ENCODE measurements at regions not wholly inside any gene's neighbourhood (a gene's known extent, or its start where the extent isn't known, plus 50 kb on each side); places are given as distances from the start of the nearest gene placed in this dataset.

DNA sequence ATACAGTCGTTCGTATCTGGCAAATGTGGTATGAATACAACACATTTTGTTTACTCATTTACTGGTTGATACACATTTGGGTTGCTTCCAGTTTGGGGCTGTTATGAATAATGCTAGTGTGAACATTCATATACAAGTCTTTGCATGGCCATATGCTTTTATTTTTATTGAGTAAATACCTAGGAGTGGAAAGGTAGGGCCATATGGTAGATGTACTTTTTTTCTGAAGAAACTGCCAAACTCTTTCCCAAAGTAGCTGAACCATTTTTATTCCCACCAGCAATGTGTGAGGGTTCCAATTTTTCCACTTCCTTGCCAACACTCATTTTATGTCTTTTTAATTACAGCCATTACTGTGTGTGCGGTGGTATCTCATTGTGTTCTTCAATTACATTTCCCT is 496.2 kb upstream of the NRXN1 start:
- DNase-seq = peak; percentile 99

DNA sequence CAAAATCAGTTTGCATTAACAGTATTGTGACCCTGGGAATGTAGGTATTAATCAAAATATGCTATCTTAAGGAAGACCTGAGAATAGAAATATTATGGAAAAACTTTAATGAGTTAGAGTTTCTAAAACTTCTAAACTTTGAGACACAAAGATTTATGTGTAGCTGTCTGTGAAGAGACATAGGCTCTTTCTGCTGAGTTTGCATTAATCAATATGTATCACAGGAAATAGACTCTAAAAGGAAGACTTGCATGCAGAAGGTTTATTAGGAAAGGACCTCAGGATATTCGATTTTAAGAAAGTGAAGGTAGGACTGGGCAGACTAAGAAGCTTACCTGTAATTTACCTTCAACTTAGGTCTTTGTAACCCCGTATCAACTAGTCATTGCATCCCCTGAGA is 494.8 kb upstream of the NRXN1 start:
- DNase-seq = no peak

DNA sequence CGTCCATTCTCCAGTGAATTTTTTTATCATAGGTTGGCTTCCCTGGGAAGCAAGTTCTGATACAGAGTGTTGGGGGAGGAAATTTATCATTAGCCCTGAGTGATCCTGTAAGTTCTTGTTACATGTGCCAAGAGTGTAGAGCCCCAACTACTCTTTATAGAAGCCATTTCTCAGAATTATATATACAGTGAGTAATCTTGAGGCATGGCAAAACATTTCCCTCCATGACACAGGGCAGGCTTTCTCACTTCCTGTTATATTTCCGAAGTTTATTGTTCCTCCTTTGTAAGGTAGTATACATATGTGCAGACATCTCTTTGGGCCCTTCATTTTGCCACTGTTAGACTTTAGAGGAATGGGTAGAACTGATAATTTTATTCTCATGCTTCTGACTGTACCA is 484.7 kb upstream of the NRXN1 start:
- DNase-seq = no peak

DNA sequence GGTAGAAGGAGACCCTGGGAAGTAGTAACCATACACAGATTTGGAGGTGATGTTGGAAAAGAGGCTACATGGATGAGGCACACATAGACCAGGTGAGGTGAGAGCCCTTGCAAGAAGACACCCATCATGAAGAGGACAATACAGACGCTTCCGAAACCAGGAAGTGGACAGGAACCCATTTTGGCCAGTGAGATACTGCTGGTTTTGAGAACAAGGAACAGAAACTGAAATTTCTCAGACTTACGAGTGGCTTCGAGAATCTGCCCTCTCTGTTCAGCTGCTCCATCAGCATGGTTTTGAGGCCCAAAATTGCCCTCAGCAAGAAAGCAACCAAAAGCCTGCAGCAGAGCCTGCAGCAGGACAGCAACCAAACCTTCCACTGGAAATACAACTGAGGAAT is 479.1 kb upstream of the NRXN1 start:
- no peak for DNase-seq

- no peak for DNase-seq
Measured at GRCh38 chr2:51510303-51510702, 478.4 kb upstream of the NRXN1 start.

DNA sequence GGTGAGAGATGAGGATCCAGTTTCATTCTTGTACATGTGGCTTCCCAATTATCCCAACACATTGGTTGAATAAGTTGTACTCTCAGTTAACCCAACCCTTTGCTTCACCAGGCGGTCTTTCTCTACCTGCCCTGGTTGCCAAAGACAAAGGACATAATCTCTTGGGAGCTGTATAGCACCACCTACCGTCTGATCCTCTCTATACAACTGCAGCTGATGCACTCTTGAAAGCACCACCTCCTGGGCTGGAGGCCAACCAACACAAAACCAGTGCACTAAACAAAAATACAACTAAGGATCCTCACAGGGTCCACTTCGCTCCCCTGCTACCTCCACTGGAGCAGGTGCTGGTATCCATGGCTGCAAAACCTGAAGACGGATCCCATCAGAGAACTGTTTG is 473.6 kb upstream of the NRXN1 start:
- DNase-seq = no peak

DNA sequence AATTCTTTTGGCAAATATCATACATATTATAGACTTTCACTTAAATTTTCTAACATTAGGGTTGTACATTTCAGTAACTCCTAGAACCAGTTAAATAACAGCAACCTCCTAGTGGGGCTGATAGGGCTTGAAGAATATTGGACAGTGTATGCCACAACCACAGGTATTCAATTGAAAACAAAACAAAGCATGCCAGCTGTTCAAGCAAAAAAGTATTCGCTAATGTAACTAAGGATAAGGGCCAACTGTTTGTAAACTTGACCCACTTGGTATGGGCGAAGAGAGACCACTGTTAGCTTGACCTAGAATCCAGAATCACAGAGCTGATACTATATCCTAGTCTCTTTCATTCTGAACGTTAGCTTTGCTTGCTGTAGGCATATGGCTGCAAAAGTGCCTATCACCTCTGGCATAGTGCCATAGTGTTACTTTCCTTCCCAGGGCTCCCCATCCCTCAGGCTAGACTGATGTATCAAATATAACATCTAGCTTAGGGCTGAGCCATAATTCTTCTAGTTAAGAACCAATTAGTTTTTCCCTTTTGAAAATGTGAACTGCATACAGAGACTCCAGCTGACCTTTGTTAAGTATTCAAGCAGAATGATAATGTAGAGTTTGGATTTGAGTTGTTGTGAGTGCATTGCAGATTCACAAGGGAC is 458.8 kb upstream of the NRXN1 start:
- DNase-seq = no peak

DNA sequence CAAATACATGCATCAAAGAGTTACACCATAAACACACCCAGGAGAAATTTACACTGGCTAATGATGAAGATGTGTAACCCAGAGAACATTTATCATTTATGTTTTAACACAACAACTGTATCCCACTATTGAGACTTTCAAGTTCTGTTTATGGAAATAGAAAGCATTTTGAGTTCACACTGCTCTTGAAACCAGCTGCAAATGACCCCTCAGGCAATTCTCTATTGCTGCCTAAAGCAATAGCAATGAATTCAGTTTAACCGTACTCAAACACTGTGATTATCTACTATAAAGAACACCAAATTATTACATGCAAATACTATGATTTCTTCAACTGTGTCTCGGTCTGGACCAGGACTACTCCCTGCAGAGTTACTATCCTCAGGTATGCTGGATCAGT is 452.7 kb upstream of the NRXN1 start:
- DNase-seq = no peak

GRCh38 chr2:51483720-51484119 is 451.8 kb upstream of the NRXN1 start:
- no peak for DNase-seq

DNA sequence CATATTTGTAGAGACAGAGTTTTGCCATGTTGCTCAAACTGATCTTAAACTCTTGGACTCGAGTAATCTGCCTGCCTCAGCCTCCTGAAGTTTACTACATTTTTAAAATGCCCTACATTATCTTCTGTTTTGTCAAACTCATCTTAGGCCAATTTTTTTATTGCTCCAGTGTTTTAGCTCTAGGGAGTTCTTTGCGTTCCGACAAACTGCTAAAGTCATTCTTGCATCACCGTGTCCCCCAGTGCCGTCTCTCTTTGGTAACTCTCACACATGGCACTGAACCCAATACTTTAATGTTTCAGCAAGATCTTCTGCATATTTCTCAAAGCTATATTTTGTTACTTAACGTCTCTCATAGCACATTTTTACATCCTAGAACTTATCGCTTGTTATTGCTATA is 440.9 kb upstream of the NRXN1 start:
- DNase-seq = no peak

DNA sequence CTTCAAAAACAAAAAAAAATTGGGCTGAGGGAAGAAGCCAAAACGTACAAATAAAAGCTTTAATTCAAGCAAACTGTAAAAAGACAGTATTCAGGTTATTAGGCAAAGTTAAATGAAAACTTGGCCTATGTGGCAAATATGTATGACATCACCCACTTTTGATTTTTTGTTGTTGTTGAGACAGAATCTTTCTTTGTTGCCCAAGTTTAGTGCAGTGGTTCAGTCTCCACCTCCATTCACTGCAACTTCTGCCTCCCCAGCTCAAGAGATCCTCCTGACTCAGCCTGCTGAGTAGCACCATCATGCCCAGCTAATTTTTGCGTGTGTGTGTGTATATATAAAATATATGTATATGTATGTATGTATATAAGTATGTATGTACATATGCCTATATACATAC is 440.4 kb upstream of the NRXN1 start:
- DNase-seq = no peak

DNA sequence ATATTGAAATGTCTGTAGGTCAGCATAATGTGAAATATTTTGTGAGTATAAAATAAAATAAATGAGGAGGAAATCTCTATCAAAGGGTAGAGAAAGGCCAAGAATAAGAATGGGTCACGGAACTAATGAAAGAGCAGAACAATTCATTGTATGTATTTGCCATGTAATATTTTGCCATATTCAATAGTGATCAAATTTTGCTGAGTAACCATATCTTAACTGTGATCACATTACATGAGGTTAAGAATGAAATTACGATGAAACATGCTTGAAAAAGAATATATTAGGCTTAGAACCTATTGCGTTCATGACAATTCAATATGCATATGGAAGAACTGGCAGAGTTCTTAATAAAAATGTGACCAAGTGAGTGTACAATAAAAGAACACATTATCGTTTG is 437.2 kb upstream of the NRXN1 start:
- DNase-seq = no peak

DNA sequence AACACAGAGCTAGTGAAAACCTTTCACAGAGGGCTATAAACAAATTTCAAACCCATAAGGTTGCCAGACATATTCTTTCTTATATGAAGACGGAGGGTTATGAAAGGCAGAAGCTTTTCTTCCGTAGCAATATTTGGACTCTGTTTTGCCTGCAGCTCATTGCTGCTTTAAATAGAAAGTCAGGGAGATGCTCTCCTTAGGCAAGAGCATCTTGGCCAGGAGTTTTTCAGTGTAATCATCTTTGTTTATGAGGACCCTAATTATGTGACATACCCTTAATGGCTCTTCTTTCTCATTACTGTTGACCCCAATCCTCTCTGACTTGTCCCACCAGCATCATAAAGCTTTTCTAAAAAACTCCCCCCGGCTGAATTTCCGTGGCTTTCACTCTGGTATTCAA is 433.4 kb upstream of the NRXN1 start:
- DNase-seq = no peak

DNA sequence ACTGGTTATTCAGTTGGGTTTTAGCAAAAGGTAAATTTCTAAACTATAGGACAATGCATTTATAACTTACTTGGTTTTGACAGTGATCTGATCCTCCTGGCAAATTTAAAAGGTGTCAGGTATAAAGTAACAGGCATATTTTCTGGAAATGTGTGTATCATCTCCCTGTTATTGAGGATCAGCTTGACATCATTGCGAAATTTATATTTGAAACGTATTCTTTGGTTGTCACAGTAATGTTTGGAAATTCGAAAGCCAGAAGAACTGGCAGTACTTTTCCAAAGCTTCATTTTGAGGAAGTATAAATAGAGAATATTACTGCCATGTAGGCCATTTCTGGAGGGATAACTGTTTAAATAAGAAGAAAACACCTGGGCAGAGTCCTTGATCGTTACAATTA is 422.2 kb upstream of the NRXN1 start:
- no peak for DNase-seq

DNA sequence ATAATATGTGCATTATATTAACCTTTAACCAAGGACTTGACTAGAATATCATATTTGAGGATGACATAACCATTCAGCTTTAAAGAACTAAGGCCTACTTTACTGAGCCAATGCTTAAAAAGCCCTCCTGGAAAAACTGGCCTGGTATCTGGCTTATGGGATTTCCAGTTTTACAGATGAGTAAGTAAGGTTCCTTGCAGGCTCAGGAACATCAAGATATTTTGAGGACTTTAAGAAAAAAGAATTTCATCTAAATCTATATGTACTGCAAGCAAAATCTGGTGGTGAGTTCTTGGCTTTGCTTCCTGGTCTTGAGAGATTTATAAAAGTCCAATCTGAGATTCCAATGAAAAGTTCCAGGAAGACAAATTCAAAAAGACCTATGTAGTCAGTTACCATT is 417.0 kb upstream of the NRXN1 start:
- no peak for DNase-seq

GRCh38 chr2:51441786-51442185 is 409.9 kb upstream of the NRXN1 start:
- no peak for DNase-seq

GRCh38 chr2:51424418-51424817 is 392.5 kb upstream of the NRXN1 start:
- no peak for DNase-seq

- DNase-seq = no peak
Measured at GRCh38 chr2:51420511-51420910, 388.6 kb upstream of the NRXN1 start.

DNA sequence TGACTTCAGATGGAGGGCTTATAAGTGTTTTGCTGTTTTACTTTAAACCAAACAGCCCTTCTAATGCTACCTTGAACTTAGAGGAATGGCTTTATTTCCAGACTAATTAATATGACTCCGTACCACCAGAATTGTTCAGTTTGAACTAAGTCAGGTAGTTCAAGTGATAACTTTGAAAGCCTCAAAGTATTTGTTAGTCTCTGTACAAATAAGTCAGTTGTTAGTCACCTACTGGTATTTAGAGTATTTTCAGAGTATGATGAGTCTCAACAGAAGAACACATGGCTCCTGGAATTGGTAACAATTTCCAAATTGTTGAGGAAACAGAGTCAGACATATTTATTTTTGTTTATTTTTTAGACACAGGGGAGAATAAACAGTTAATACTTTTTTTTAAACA is 381.8 kb upstream of the NRXN1 start:
- no peak for DNase-seq

DNA sequence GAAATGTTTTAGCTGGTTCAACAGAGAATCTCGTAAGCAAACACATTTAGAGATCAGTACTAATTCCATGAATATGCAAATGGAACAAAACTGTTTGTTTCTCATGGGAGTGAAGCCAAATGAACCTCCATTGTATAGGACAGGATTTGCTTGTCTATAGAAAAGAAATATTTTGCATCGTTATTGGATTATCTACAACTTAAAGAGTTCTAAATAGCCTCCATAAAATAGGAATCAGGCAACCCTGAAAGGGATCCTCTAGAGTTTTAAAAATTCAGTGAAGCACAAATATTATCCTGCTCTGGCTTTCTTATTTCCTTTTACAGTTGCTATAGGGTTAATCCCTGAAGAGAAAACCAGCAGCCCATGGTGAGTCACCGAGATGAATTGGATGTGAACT is 378.4 kb upstream of the NRXN1 start:
- DNase-seq = no peak

- no peak for DNase-seq
Measured at GRCh38 chr2:51409920-51410319, 378.0 kb upstream of the NRXN1 start.

DNA sequence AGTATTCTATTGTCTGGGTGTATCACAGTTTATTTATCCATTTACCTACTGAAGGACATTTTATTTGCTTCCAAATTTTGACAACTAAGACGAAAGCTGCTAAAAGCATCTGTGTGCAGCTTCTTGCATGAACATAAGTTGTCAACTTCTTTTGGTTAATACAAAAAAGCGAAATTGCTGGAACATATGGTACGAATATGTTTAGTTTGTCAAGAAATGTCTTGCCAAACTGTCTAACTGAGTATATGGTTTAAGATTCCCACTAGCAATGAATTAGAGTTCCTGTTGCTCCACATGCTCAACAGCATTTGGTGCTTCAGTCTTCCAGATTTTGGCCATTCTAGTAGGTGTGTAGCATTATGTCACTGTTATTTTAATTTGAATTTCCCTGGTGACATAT is 372.3 kb upstream of the NRXN1 start:
- DNase-seq = no peak

GRCh38 chr2:51401546-51401945 is 369.6 kb upstream of the NRXN1 start:
- DNase-seq = no peak

DNA sequence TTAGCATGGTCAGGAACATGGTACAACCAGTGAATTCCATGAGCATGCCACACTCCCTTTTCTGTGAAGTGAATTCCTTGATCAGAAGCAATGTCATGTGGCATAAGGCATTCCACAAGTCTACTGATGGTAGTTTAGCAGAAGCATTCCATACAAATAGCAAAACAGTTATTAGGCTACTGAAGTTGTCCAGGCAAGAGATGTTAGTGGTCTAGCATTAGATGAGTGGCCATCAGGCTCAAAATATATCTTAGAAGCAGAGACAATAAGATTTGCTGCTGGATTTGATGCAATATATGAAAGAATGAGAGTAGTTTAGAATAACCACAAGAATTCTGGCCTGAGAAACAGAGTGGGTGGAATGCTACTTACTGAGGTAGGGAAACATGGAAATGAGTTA is 355.3 kb upstream of the NRXN1 start:
- DNase-seq = no peak

- no peak for DNase-seq
Measured at GRCh38 chr2:51379997-51380396, 348.1 kb upstream of the NRXN1 start.

DNA sequence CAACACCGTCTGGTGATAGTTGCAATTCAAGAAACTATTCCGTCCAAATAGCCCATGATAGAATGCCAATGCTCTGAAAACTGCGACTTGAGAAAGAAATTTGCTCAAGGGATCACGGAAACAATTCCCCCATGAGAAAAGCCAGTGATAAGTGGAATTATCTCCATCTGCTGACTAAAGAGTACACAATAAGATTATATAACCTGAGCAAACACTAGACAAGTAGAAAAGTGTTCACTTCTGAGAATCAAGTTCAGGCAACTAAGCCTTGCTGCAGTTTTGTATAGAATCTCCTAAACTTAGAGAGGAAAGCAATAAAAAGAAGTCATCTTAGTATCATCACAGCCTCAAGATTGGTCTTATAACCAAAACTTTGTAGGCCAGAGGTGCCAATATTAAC is 336.3 kb upstream of the NRXN1 start:
- no peak for DNase-seq

Data from NCI-H1694 treated with DMSO at 0.1 percent for 48 hours (cell line).